C4-2B (cell line): ENCODE measurements at regions not wholly inside any gene's neighbourhood (a gene's known extent, or its start where the extent isn't known, plus 50 kb on each side); places are given as distances from the start of the nearest gene placed in this dataset.

Experiments
- ZFX ChIP-seq: fragments of 450-650 bp; IDR thresholded peaks from 2 replicates; pipeline ENCODE4 v1.6.1; 2017
- TF ChIP-seq, protein P1 (sequence below): fragments of 450-650 bp; conservative IDR thresholded peaks from 2 replicates; pipeline ENCODE4 v1.5.1; 2017; ENCODE audit warnings: mild to moderate bottlenecking

DNA sequence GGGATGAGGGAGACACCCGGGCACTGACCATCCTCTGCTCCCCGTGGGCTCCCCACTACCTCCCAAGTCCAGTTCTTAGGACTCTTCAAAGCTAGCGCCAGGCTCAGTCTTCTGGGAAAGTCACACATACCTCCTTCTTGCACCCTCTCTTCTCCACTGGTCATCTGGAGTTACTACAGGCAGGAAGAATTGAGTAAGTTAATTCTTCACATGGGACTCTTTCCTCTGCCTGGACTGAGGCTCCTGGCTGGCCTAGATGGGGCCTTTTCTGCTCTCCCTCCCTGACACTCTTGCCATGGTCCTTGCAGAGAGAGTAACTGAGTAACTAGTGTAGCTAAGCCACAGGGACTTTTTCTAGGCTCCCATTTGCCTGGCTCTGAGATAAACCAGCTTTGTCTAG, 96.5 kb upstream of the CELF4 start:
- TF ChIP-seq, protein P1, sequence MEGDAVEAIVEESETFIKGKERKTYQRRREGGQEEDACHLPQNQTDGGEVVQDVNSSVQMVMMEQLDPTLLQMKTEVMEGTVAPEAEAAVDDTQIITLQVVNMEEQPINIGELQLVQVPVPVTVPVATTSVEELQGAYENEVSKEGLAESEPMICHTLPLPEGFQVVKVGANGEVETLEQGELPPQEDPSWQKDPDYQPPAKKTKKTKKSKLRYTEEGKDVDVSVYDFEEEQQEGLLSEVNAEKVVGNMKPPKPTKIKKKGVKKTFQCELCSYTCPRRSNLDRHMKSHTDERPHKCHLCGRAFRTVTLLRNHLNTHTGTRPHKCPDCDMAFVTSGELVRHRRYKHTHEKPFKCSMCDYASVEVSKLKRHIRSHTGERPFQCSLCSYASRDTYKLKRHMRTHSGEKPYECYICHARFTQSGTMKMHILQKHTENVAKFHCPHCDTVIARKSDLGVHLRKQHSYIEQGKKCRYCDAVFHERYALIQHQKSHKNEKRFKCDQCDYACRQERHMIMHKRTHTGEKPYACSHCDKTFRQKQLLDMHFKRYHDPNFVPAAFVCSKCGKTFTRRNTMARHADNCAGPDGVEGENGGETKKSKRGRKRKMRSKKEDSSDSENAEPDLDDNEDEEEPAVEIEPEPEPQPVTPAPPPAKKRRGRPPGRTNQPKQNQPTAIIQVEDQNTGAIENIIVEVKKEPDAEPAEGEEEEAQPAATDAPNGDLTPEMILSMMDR: no peak
- TF ChIP-seq ZFX: no peak
